CD4-positive, CD25-positive, alpha-beta regulatory T cell (primary cell): ENCODE measurements at regions not wholly inside any gene's neighbourhood (a gene's known extent, or its start where the extent isn't known, plus 50 kb on each side); places are given as distances from the start of the nearest gene placed in this dataset.
A peak's percentile ranks its signal among the peaks of the same experiment; 100 is the strongest.

Experiments used
- ATAC-seq, 2 donors: fragments of 150-1000 bp; cut with Tn5 transposase; one replicate each; pipeline ENCODE4 v1.10.0; 2021; ENCODE audit warnings: low read depth in 2 of 2, moderate number of reproducible peaks in 2 of 2, moderate library complexity in 1 of 2
- DNase-seq, 3 donors: peaks; one replicate each; pipeline versions ENCODE4 v3.0.0 to v3.0.0-alpha.2; 2012 to 2022; ENCODE audit warnings: mixed read lengths in 1 of 3
- H3K27ac ChIP-seq: one replicate; pipeline ENCODE4 v1.7.0; 2013; ENCODE audit warnings: mild to moderate bottlenecking, low read length; ENCODE audit not compliant: insufficient read depth, poor library complexity, severe bottlenecking
- H3K27me3 ChIP-seq: one replicate; pipeline ENCODE4 v1.7.0; 2013; ENCODE audit warnings: low read length; ENCODE audit not compliant: control insufficient read depth, insufficient read depth
- H3K36me3 ChIP-seq: one replicate; pipeline ENCODE4 v1.7.0; 2013; ENCODE audit warnings: mild to moderate bottlenecking, low read length, moderate library complexity; ENCODE audit not compliant: control insufficient read depth, insufficient read depth
- H3K4me1 ChIP-seq: 2 replicates; pipeline ENCODE4 v1.7.0; 2013; ENCODE audit warnings: mild to moderate bottlenecking, low read length; ENCODE audit not compliant: insufficient read depth, control insufficient read depth, poor library complexity, severe bottlenecking
- H3K4me3 ChIP-seq: one replicate; pipeline ENCODE4 v1.7.0; 2013; ENCODE audit warnings: low read depth, mild to moderate bottlenecking, low read length, moderate library complexity
- H3K9me3 ChIP-seq, 2 experiments: 1 replicate in 1 of 2; 2 replicates in 1 of 2; pipeline ENCODE4 v1.7.0; 2013; ENCODE audit warnings: low read length in 2 of 2, mild to moderate bottlenecking in 1 of 2, moderate library complexity in 1 of 2; ENCODE audit not compliant: control insufficient read depth in 2 of 2
- H3K27ac Mint-ChIP-seq, 3 donors: one replicate each; pipeline ENCODE4 v1.8.0; 2020 to 2022; ENCODE audit warnings: mild to moderate bottlenecking in 3 of 3, mixed read lengths in 3 of 3, moderate library complexity in 2 of 3
- H3K27me3 Mint-ChIP-seq: one replicate; pipeline ENCODE4 v1.8.0; 2022; ENCODE audit warnings: mild to moderate bottlenecking, mixed read lengths
- H3K36me3 Mint-ChIP-seq: one replicate; pipeline ENCODE4 v1.8.0; 2020; ENCODE audit warnings: mixed read lengths
- H3K4me1 Mint-ChIP-seq, 4 donors: one replicate each; pipeline ENCODE4 v1.8.0; 2020 to 2022; ENCODE audit warnings: mixed read lengths in 4 of 4, mild to moderate bottlenecking in 1 of 4
- H3K4me3 Mint-ChIP-seq, 4 donors: one replicate each; pipeline ENCODE4 v1.8.0; 2020 to 2022; ENCODE audit warnings: mild to moderate bottlenecking in 4 of 4, mixed read lengths in 4 of 4, moderate library complexity in 3 of 4
- H3K9me3 Mint-ChIP-seq, 7 donors: one replicate each; pipeline ENCODE4 v1.8.0; 2020 to 2022; ENCODE audit warnings: mixed read lengths in 7 of 7, mild to moderate bottlenecking in 3 of 7, moderate library complexity in 2 of 7

- Mint-ChIP-seq H3K27me3 (peaks cover 14% of the 10 kb centered on the region), H3K36me3 (no peaks in the 10 kb centered on the region), H3K9me3 (peaks cover 0 to 1% (median 0%) of the 10 kb centered on the region in 7 donors), H3K4me3 (no peak overlapping the region), H3K4me1 (peaks cover 0 to 10% (median 3%) of the 10 kb centered on the region in 4 donors), H3K27ac (no peak overlapping the region)
- H3K4me1 ChIP-seq, result no peaks in the 10 kb centered on the region
- H3K36me3 ChIP-seq, result no peaks in the 10 kb centered on the region
- ATAC-seq, result no peak
- no peaks in the 10 kb centered on the region for H3K27me3 ChIP-seq
- no peak overlapping the region for H3K4me3 ChIP-seq
- DNase-seq, result no peak
- H3K27ac ChIP-seq, result no peak overlapping the region
- no peaks in the 10 kb centered on the region for H3K9me3 ChIP-seq
Measured at GRCh38 chr6:69589626-69590025, 207.2 kb downstream of the LMBRD1 start.

GRCh38 chr6:69584913-69585729 lies 211.7 kb downstream of the LMBRD1 start:
- peaks cover 0 to 3% (median 0%) of the 10 kb centered on the region in 7 donors for H3K9me3 Mint-ChIP-seq
- ATAC-seq (no peak), DNase-seq (no peak)
- H3K27ac ChIP-seq, result no peak overlapping the region
- H3K4me3 Mint-ChIP-seq, result no peak overlapping the region
- no peaks in the 10 kb centered on the region for H3K9me3 ChIP-seq
- no peaks in the 10 kb centered on the region for H3K36me3 Mint-ChIP-seq
- H3K4me1 ChIP-seq, result no peaks in the 10 kb centered on the region
- H3K27me3 Mint-ChIP-seq, result peaks cover 10% of the 10 kb centered on the region
- peaks cover 0 to 16% (median 4%) of the 10 kb centered on the region in 4 donors for H3K4me1 Mint-ChIP-seq
- no peak overlapping the region for H3K4me3 ChIP-seq
- H3K36me3 ChIP-seq, result no peaks in the 10 kb centered on the region
- peak overlapping the region in 2 of 3 donors; percentile 18 to 38 for H3K27ac Mint-ChIP-seq
- H3K27me3 ChIP-seq, result no peaks in the 10 kb centered on the region

- H3K9me3 ChIP-seq, result no peaks in the 10 kb centered on the region
- H3K36me3 ChIP-seq, result no peaks in the 10 kb centered on the region
- H3K27me3 Mint-ChIP-seq, result peaks cover 10% of the 10 kb centered on the region
- H3K36me3 Mint-ChIP-seq, result no peaks in the 10 kb centered on the region
- no peak for DNase-seq
- no peak overlapping the region for H3K27ac ChIP-seq
- H3K27me3 ChIP-seq, result no peaks in the 10 kb centered on the region
- H3K27ac Mint-ChIP-seq, result peak overlapping the region in 1 of 3 donors; percentile 38
- H3K4me3 ChIP-seq, result no peak overlapping the region
- H3K9me3 Mint-ChIP-seq, result peaks cover 0 to 3% (median 0%) of the 10 kb centered on the region in 7 donors
- no peaks in the 10 kb centered on the region for H3K4me1 ChIP-seq
- no peak for ATAC-seq
- H3K4me1 Mint-ChIP-seq, result peaks cover 0 to 16% (median 4%) of the 10 kb centered on the region in 4 donors
- H3K4me3 Mint-ChIP-seq, result no peak overlapping the region
Measured at GRCh38 chr6:69584536-69584912, 212.3 kb downstream of the LMBRD1 start.

GRCh38 chr6:69581581-69581980 lies 215.2 kb downstream of the LMBRD1 start:
- Mint-ChIP-seq H3K4me3 (no peak overlapping the region), H3K9me3 (peaks cover 0 to 3% (median 0%) of the 10 kb centered on the region in 7 donors)

GRCh38 chr6:69580706-69581105 lies 216.1 kb downstream of the LMBRD1 start:
- no peaks in the 10 kb centered on the region for H3K4me1 ChIP-seq
- no peak overlapping the region for H3K27ac Mint-ChIP-seq
- H3K4me1 Mint-ChIP-seq, result peaks cover 0 to 16% (median 4%) of the 10 kb centered on the region in 4 donors
- no peaks in the 10 kb centered on the region for H3K9me3 ChIP-seq
- no peaks in the 10 kb centered on the region for H3K36me3 Mint-ChIP-seq
- H3K27me3 ChIP-seq, result no peaks in the 10 kb centered on the region
- ATAC-seq (no peak), DNase-seq (no peak)
- no peaks in the 10 kb centered on the region for H3K36me3 ChIP-seq
- H3K4me3 ChIP-seq, result no peak overlapping the region
- peaks cover 0 to 3% (median 0%) of the 10 kb centered on the region in 7 donors for H3K9me3 Mint-ChIP-seq
- no peak overlapping the region for H3K4me3 Mint-ChIP-seq
- H3K27ac ChIP-seq, result no peak overlapping the region
- no peaks in the 10 kb centered on the region for H3K27me3 Mint-ChIP-seq

More at GRCh38 chr6:69581581-69581980, 215.2 kb downstream of the LMBRD1 start:
- Histone ChIP-seq H3K36me3 (no peaks in the 10 kb centered on the region), H3K27ac (no peak overlapping the region), H3K9me3 (no peaks in the 10 kb centered on the region), H3K27me3 (no peaks in the 10 kb centered on the region), H3K4me3 (no peak overlapping the region), H3K4me1 (no peaks in the 10 kb centered on the region)
- DNase-seq (no peak), ATAC-seq (no peak)
- Mint-ChIP-seq H3K27ac (no peak overlapping the region), H3K4me1 (peaks cover 0 to 16% (median 4%) of the 10 kb centered on the region in 4 donors), H3K36me3 (no peaks in the 10 kb centered on the region), H3K27me3 (peaks cover 4% of the 10 kb centered on the region)

GRCh38 chr6:69578361-69578890 lies 218.4 kb downstream of the LMBRD1 start:
- Mint-ChIP-seq H3K27me3 (peaks cover 4% of the 10 kb centered on the region), H3K27ac (no peak overlapping the region), H3K4me1 (peaks cover 0 to 2% (median 0%) of the 10 kb centered on the region in 4 donors), H3K4me3 (no peak overlapping the region), H3K36me3 (no peaks in the 10 kb centered on the region), H3K9me3 (peaks cover 0 to 1% (median 0%) of the 10 kb centered on the region in 7 donors)
- ATAC-seq (no peak), DNase-seq (no peak)
- Histone ChIP-seq H3K27me3 (no peaks in the 10 kb centered on the region), H3K36me3 (no peaks in the 10 kb centered on the region), H3K4me3 (no peak overlapping the region), H3K27ac (no peak overlapping the region), H3K9me3 (no peaks in the 10 kb centered on the region), H3K4me1 (no peaks in the 10 kb centered on the region)

GRCh38 chr6:69571234-69571633 lies 225.6 kb downstream of the LMBRD1 start:
- no peak overlapping the region for H3K27ac Mint-ChIP-seq
- Histone ChIP-seq H3K27ac (no peak overlapping the region), H3K27me3 (no peaks in the 10 kb centered on the region), H3K36me3 (no peaks in the 10 kb centered on the region), H3K4me1 (no peaks in the 10 kb centered on the region), H3K9me3 (no peaks in the 10 kb centered on the region), H3K4me3 (no peak overlapping the region)
- ATAC-seq, result no peak
- peaks cover 0 to 4% (median 2%) of the 10 kb centered on the region in 7 donors for H3K9me3 Mint-ChIP-seq
- no peak for DNase-seq
- no peak overlapping the region for H3K4me3 Mint-ChIP-seq
- H3K4me1 Mint-ChIP-seq, result no peaks in the 10 kb centered on the region
- H3K27me3 Mint-ChIP-seq, result peaks cover 4% of the 10 kb centered on the region
- no peaks in the 10 kb centered on the region for H3K36me3 Mint-ChIP-seq
